Prostate gland (tissue), 2 donors: ENCODE measurements at regions not wholly inside any gene's neighbourhood (a gene's known extent, or its start where the extent isn't known, plus 50 kb on each side); places are given as distances from the start of the nearest gene placed in this dataset.

ENCODE experiments used
- CTCF ChIP-seq, 4 experiments: fragments of 200-600 bp in 2 of 4; fragments of 450-650 bp in 2 of 4; sonication (generic) in 2 of 4; IDR thresholded peaks; 1 replicate in 3 of 4; 2 replicates in 1 of 4; pipeline ENCODE4 v1.5.1; 2016 to 2019; ENCODE audit warnings: antibody characterized with exemption in 4 of 4, mild to moderate bottlenecking in 2 of 4, moderate library complexity in 2 of 4
- POLR2AphosphoS5 ChIP-seq: sonication (generic); formaldehyde crosslinking; IDR thresholded peaks from one replicate; pipeline ENCODE4 v1.6.1; 2017; ENCODE audit warnings: antibody characterized with exemption

DNA sequence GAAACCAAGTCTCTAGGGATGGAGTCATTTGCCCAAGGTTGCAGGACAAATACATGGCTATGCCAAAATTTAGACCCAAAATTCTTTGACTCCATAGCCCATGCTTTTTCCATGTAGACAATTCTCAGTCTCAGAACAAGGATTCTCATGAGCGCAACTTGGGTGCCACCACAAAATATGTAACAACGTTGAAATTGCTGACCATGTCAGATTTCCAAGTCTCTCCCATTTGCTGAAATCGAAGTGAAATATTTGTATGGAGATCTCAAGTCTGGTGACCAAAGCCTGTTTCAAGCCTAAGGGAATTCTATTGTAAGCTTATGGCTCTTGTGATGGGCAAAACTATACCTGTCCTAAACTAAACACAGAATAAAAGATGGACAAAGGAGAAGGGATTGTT lies 333.5 kb downstream of the AEBP2 start:
- TF ChIP-seq CTCF (IDR thresholded peaks at IDR 0.05) = no peak
- TF ChIP-seq POLR2AphosphoS5 = no peak
